ENCODE measurements at regions not wholly inside any gene's neighbourhood (a gene's known extent, or its start where the extent isn't known, plus 50 kb on each side); places are given as distances from the start of the nearest gene placed in this dataset.

DNA sequence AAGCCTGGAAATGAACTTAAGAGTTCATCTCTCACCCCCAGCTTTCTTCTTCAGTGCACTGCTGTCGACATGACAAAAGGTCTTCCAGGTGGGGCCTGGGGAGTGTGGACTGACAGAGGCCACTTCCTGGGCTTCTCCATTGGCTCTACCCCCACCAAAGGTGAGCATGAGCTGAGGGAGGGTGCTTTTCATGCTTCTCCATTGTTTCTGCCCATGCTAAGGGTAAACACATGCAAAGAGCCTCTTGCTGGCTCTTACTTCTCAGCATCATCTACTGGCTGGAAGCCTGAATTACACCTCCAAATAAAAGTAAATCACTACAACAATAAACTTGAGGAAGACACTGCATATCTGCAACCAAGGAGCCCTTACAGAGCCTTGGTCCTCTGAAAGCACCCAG lies 227.2 kb downstream of the EPM2A start:
- Mint-ChIP-seq H3K36me3 (ENCODE audit: insufficient read depth, unreplicated experiment) (no peaks in the 10 kb centered on the region), H3K4me3 (ENCODE audit: unreplicated experiment) (no peak overlapping the region), H3K9me3 (ENCODE audit: unreplicated experiment) (peaks cover 32% of the 10 kb centered on the region), H3K27me3 (ENCODE audit: insufficient read depth, unreplicated experiment) (no peaks in the 10 kb centered on the region), H3K4me1 (ENCODE audit: low read depth, unreplicated experiment) (no peaks in the 10 kb centered on the region), H3K27ac (ENCODE audit: unreplicated experiment) (no peak overlapping the region)
- H3K36me3 ChIP-seq (ENCODE audit: control insufficient read depth, insufficient read depth, low read length), result no peaks in the 10 kb centered on the region
- H3K9me3 ChIP-seq, result peaks cover 13% of the 10 kb centered on the region; the same call in 1 of the 2 replicates
- CTCF ChIA-PET, result no interaction called here
- POLR2A ChIA-PET, result no interaction called here
- no peaks in the 10 kb centered on the region for H3K27me3 ChIP-seq (replicated peaks; ENCODE audit: control insufficient read depth, insufficient read depth, low read length)
- H3K4me1 ChIP-seq, result 0 out of 2 replicates have a peak, but pooled peaks cover 3% of the 10 kb centered on the region
- no peak for DNase-seq
- TF ChIP-seq, protein P1, sequence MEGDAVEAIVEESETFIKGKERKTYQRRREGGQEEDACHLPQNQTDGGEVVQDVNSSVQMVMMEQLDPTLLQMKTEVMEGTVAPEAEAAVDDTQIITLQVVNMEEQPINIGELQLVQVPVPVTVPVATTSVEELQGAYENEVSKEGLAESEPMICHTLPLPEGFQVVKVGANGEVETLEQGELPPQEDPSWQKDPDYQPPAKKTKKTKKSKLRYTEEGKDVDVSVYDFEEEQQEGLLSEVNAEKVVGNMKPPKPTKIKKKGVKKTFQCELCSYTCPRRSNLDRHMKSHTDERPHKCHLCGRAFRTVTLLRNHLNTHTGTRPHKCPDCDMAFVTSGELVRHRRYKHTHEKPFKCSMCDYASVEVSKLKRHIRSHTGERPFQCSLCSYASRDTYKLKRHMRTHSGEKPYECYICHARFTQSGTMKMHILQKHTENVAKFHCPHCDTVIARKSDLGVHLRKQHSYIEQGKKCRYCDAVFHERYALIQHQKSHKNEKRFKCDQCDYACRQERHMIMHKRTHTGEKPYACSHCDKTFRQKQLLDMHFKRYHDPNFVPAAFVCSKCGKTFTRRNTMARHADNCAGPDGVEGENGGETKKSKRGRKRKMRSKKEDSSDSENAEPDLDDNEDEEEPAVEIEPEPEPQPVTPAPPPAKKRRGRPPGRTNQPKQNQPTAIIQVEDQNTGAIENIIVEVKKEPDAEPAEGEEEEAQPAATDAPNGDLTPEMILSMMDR (IDR thresholded peaks at IDR 0.05; ENCODE audit: insufficient read depth in 1 of 2, low read depth in 1 of 2, low read length in 1 of 2, severe bottlenecking in 1 of 2, unreplicated experiment in 1 of 2), result no peak
- H3K4me3 ChIP-seq (ENCODE audit: low read depth, low read length), result no peak overlapping the region
- BruUV-seq (replicated peaks), result no TSS peak
- intact Hi-C loops (cut with micrococcal nuclease; ENCODE audit: unreplicated experiment), result no loop called here

DNA sequence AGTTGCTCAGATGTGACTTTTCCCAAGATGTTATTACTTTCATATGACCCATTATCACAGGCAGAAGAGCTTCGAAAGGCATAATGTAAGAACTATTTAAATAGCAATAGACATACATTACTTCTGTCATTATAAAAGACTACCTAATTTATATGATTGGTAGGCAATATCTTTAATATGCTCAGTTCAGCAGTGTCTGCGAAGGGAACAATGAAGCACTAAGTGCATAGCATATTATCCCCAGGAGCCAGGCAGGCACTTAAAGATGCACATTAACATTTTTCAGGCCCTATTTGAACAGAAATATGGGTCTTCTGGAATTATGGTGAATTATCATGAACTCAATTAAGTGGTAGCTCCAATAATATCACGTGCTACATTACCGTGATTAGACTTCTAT lies 217.8 kb downstream of the EPM2A start:
- intact Hi-C loops (cut with micrococcal nuclease; ENCODE audit: unreplicated experiment), result no loop called here
- no peaks in the 10 kb centered on the region for H3K27me3 ChIP-seq (replicated peaks; ENCODE audit: control insufficient read depth, insufficient read depth, low read length)
- peaks cover 5% of the 10 kb centered on the region for H3K36me3 Mint-ChIP-seq (ENCODE audit: insufficient read depth, unreplicated experiment)
- ChIA-PET POLR2A (no interaction called here), CTCF (no interaction called here)
- TF ChIP-seq, protein P1 (IDR thresholded peaks at IDR 0.05; ENCODE audit: insufficient read depth in 1 of 2, low read depth in 1 of 2, low read length in 1 of 2, severe bottlenecking in 1 of 2, unreplicated experiment in 1 of 2), result no peak
- H3K4me3 ChIP-seq (ENCODE audit: low read depth, low read length), result no peak overlapping the region
- H3K4me1 Mint-ChIP-seq (ENCODE audit: low read depth, unreplicated experiment), result no peaks in the 10 kb centered on the region
- no peaks in the 10 kb centered on the region for H3K9me3 Mint-ChIP-seq (ENCODE audit: unreplicated experiment)
- no TSS peak for BruUV-seq (replicated peaks)
- no peak overlapping the region for H3K27ac Mint-ChIP-seq (ENCODE audit: unreplicated experiment)
- no peak for DNase-seq
- H3K4me1 ChIP-seq, result no peaks in the 10 kb centered on the region
- no peak overlapping the region for H3K4me3 Mint-ChIP-seq (ENCODE audit: unreplicated experiment)
- no peaks in the 10 kb centered on the region for H3K27me3 Mint-ChIP-seq (ENCODE audit: insufficient read depth, unreplicated experiment)
- H3K9me3 ChIP-seq, result no peaks in the 10 kb centered on the region
- no peaks in the 10 kb centered on the region for H3K36me3 ChIP-seq (ENCODE audit: control insufficient read depth, insufficient read depth, low read length)

DNA sequence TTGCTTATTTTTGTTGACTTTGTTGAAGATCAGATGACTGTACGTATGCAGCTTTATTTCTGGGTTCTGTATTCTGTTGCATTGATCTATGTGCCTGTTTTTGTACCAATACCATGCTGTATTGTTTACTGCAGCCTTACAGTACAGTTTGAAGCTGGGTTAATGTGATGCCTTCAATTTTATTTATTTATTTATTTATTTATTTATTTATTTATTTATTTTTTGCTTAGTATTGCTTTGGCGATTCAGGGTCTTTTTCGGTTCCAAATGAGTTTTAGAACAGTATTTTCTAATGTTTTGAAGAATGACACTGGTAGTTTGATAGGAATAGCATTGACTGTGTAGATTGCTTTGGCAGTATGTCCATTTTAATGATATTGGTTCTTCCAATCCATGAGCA lies 210.3 kb downstream of the EPM2A start:
- H3K9me3 ChIP-seq, result no peaks in the 10 kb centered on the region
- H3K27me3 ChIP-seq (replicated peaks; ENCODE audit: control insufficient read depth, insufficient read depth, low read length), result no peaks in the 10 kb centered on the region
- CTCF ChIA-PET, result no interaction called here
- Mint-ChIP-seq H3K4me3 (ENCODE audit: unreplicated experiment) (no peak overlapping the region), H3K27me3 (ENCODE audit: insufficient read depth, unreplicated experiment) (no peaks in the 10 kb centered on the region), H3K4me1 (ENCODE audit: low read depth, unreplicated experiment) (no peaks in the 10 kb centered on the region), H3K36me3 (ENCODE audit: insufficient read depth, unreplicated experiment) (no peaks in the 10 kb centered on the region), H3K9me3 (ENCODE audit: unreplicated experiment) (peaks cover 9% of the 10 kb centered on the region), H3K27ac (ENCODE audit: unreplicated experiment) (no peak overlapping the region)
- no TSS peak for BruUV-seq (replicated peaks)
- intact Hi-C loops (cut with micrococcal nuclease; ENCODE audit: unreplicated experiment), result no loop called here
- no peaks in the 10 kb centered on the region for H3K4me1 ChIP-seq
- DNase-seq, result no peak
- TF ChIP-seq, protein P1 (IDR thresholded peaks at IDR 0.05; ENCODE audit: insufficient read depth in 1 of 2, low read depth in 1 of 2, low read length in 1 of 2, severe bottlenecking in 1 of 2, unreplicated experiment in 1 of 2), result no peak
- POLR2A ChIA-PET, result no interaction called here
- H3K4me3 ChIP-seq (ENCODE audit: low read depth, low read length), result no peak overlapping the region
- no peaks in the 10 kb centered on the region for H3K36me3 ChIP-seq (ENCODE audit: control insufficient read depth, insufficient read depth, low read length)
